ENCODE measurements at regions not wholly inside any gene's neighbourhood (a gene's known extent, or its start where the extent isn't known, plus 50 kb on each side); places are given as distances from the start of the nearest gene placed in this dataset.

DNA sequence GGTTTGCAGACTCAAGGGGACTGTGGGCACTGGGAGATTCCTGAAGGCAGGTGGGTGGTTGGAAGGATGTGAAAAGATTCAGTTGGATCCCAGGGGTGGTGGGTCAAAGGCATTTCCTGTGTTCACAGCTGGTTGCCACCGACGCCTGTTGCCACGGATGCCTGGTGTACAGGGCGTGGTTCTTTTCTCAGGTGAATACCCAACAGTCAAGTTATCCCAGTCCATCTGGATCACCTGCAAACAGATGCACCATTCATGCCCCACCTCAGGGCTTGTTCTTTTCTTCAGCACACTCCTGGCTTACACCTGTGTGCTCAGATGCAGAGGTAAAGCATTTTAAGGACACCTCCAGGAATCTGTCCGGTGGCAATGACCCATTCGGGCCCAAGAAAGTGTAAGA is 55.8 kb upstream of the SHOX start:
- FAIRE-seq (no peak), DNase-seq (peak in 1 of 5 donors; percentile 16)
- H3K9me3 ChIP-seq (ENCODE audit: control insufficient read depth in 2 of 3, insufficient read depth in 1 of 3, low read length in 3 of 3): peaks cover 0 to 16% (median 0%) of the 10 kb centered on the region in 3 donors
- H3K4me1 ChIP-seq (ENCODE audit: control insufficient read depth in 2 of 3, insufficient read depth in 2 of 3, low read depth in 1 of 3, low read length in 3 of 3): no peaks in the 10 kb centered on the region
- H3K27me3 ChIP-seq (ENCODE audit: control insufficient read depth, insufficient read depth, low read length): no peaks in the 10 kb centered on the region
- no peak overlapping the region for H3K27ac ChIP-seq (ENCODE audit: low read depth in 2 of 2, low read length in 2 of 2)
- H3K36me3 ChIP-seq (ENCODE audit: control insufficient read depth in 2 of 3, insufficient read depth in 3 of 3, low read length in 3 of 3): no peaks in the 10 kb centered on the region
- H3K4me3 ChIP-seq (ENCODE audit: low read length in 3 of 3): no peak overlapping the region
- TF ChIP-seq, protein P1, sequence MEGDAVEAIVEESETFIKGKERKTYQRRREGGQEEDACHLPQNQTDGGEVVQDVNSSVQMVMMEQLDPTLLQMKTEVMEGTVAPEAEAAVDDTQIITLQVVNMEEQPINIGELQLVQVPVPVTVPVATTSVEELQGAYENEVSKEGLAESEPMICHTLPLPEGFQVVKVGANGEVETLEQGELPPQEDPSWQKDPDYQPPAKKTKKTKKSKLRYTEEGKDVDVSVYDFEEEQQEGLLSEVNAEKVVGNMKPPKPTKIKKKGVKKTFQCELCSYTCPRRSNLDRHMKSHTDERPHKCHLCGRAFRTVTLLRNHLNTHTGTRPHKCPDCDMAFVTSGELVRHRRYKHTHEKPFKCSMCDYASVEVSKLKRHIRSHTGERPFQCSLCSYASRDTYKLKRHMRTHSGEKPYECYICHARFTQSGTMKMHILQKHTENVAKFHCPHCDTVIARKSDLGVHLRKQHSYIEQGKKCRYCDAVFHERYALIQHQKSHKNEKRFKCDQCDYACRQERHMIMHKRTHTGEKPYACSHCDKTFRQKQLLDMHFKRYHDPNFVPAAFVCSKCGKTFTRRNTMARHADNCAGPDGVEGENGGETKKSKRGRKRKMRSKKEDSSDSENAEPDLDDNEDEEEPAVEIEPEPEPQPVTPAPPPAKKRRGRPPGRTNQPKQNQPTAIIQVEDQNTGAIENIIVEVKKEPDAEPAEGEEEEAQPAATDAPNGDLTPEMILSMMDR (IDR thresholded peaks at IDR 0.05; ENCODE audit: borderline replicate concordance, extremely low read depth, insufficient read depth): no peak
- no peak overlapping the region for H3K9ac ChIP-seq (ENCODE audit: low read length in 3 of 3)
- intact Hi-C loops (cut with DNase I): no loop called here

- DNase-seq (peak in 1 of 5 donors; percentile 49), FAIRE-seq (no peak)
- no peak overlapping the region for H3K27ac ChIP-seq (ENCODE audit: low read depth in 2 of 2, low read length in 2 of 2)
- H3K27me3 ChIP-seq (ENCODE audit: control insufficient read depth, insufficient read depth, low read length): no peaks in the 10 kb centered on the region
- H3K9ac ChIP-seq (ENCODE audit: low read length in 3 of 3): no peak overlapping the region
- H3K9me3 ChIP-seq (ENCODE audit: control insufficient read depth in 2 of 3, insufficient read depth in 1 of 3, low read length in 3 of 3): peaks cover 0 to 16% (median 0%) of the 10 kb centered on the region in 3 donors
- H3K4me3 ChIP-seq (ENCODE audit: low read length in 3 of 3): no peak overlapping the region
- intact Hi-C loops (cut with DNase I): no loop called here
- no peaks in the 10 kb centered on the region for H3K4me1 ChIP-seq (ENCODE audit: control insufficient read depth in 2 of 3, insufficient read depth in 2 of 3, low read depth in 1 of 3, low read length in 3 of 3)
- TF ChIP-seq, protein P1 (IDR thresholded peaks at IDR 0.05; ENCODE audit: borderline replicate concordance, extremely low read depth, insufficient read depth): no peak
- no peaks in the 10 kb centered on the region for H3K36me3 ChIP-seq (ENCODE audit: control insufficient read depth in 2 of 3, insufficient read depth in 3 of 3, low read length in 3 of 3)
These were observed 53.6 kb upstream of the SHOX start for GRCh38 chrX:576904-577560.

DNA sequence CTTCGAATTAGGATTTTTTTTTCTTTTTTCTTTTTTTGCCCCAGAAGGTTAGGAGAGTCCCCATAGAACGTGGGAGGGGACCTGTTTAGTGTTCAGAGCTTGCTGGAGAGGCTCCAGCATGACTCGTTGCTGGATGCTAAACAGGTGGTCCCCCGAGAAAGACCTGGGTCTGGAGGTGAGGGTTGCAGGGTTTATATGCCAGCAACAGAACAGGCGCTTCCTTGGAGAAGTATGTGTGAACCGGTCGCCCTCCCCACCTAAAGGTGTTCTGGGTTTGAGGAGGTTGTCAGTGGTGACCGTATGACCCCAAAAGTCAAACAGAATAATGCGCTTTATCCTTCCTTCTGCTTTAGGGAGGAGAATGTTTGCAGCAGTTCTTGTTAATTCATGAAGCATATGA is 52.1 kb upstream of the SHOX start:
- Histone ChIP-seq H3K9ac (ENCODE audit: low read length in 3 of 3) (no peak overlapping the region), H3K9me3 (ENCODE audit: control insufficient read depth in 2 of 3, insufficient read depth in 1 of 3, low read length in 3 of 3) (peaks cover 0 to 16% (median 0%) of the 10 kb centered on the region in 3 donors), H3K27me3 (ENCODE audit: control insufficient read depth, insufficient read depth, low read length) (no peaks in the 10 kb centered on the region), H3K4me3 (ENCODE audit: low read length in 3 of 3) (no peak overlapping the region), H3K36me3 (ENCODE audit: control insufficient read depth in 2 of 3, insufficient read depth in 3 of 3, low read length in 3 of 3) (no peaks in the 10 kb centered on the region), H3K27ac (ENCODE audit: low read depth in 2 of 2, low read length in 2 of 2) (no peak overlapping the region), H3K4me1 (ENCODE audit: control insufficient read depth in 2 of 3, insufficient read depth in 2 of 3, low read depth in 1 of 3, low read length in 3 of 3) (no peaks in the 10 kb centered on the region)
- TF ChIP-seq, protein P1 (IDR thresholded peaks at IDR 0.05; ENCODE audit: borderline replicate concordance, extremely low read depth, insufficient read depth): no peak
- FAIRE-seq (no peak), DNase-seq (peak in 1 of 5 donors; percentile 25)
- intact Hi-C loops (cut with DNase I): no loop called here
